ENCODE measurements at regions not wholly inside any gene's neighbourhood (a gene's known extent, or its start where the extent isn't known, plus 50 kb on each side); places are given as distances from the start of the nearest gene placed in this dataset.

DNA sequence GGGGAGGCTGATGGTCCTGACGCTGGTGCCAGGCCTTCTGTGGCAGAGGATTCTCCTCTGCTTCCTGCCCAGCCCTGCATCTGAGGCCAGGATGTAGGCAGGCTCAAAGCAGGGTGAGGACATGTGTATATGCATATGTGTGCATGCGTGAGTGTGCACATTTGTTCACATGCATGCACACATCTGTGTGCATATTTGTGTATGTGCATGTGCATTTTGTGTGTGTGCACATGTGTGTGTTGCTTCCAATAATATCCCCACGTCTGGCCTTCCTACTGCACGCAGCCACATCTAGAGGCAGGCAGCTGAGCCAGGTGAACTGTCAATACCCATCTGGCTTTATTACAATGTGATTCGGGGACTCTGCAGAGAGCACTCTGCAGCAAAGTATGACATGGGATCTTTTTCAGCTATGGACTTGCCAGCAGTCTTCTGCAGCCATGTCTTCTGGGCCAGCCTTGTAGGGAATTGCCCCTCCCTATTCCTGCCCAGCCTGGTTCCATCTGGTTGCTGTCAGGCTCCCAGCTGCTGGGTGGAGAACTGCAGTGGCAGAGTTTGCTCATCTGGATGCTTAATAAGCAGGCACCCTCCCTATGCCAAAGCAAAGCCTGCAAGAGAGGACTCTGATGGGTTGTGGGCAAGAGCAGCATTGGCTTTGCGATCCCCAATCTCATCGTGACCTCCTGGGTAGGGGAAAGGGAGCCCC lies 140.7 kb downstream of the PFKFB3 start:
- no peak for DNase-seq

DNA sequence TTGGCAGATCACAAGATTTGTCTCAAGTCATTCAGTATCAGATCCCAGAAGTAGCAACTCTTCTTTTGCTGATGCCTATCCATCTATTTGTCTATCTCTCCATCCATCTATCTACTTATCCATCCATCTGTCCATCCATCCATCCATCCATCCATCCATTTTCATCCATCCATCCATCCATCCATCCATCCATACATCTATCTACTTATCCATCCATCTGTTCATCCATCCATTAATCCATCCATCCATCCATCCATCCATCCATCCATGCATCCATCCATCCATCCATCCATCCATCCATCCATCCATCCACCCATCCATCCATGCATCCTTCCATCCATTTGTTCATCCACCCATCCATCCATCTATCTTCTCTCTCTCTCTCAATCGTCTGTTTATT lies 142.7 kb downstream of the PFKFB3 start:
- DNase-seq: no peak

DNA sequence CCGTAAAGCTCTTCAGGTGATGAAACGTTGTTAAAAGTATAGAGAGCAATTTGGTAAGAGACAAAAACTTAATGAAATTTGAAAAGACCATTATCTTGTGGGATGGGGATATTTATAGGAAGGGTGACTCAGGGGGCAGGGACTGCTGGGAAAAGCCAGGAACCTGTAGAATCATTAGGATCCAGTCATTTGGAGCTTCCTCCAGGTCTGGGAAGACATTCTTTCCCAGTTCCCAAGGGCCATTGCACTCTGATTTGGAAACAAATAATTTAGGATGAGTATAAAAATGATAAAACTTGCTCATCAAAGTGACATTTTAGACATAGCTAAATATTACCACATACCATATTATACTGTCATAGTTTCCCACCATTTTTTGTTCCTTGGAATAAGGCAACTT lies 143.9 kb downstream of the PFKFB3 start:
- no peak for DNase-seq

DNA sequence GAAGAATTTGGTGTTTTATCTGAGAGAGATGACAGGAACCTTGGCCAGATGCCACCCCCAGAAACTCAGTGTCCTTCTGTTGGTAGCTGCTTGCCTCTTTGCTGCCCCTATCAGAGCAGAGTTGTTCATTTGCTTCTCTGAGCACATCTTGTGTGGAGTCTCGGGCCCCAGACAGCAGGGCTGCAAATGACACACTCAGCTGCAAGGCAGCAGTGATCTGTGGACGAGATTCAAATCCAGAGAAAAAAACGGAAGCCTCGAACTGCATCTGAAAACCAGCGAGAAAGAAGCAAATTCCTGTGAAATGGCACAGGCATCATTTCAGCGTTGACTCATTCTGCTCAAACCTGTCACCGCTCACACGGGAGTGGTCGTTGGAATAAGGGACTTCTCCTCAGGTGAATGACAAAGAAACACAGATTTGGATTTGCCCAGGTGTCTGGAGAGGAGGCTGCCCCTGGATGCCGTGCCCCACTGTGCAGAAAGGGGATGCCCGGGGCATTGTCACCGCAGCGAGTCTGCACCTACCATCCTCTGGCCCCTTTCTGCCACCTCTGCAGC lies 144.7 kb downstream of the PFKFB3 start:
- DNase-seq: no peak

DNA sequence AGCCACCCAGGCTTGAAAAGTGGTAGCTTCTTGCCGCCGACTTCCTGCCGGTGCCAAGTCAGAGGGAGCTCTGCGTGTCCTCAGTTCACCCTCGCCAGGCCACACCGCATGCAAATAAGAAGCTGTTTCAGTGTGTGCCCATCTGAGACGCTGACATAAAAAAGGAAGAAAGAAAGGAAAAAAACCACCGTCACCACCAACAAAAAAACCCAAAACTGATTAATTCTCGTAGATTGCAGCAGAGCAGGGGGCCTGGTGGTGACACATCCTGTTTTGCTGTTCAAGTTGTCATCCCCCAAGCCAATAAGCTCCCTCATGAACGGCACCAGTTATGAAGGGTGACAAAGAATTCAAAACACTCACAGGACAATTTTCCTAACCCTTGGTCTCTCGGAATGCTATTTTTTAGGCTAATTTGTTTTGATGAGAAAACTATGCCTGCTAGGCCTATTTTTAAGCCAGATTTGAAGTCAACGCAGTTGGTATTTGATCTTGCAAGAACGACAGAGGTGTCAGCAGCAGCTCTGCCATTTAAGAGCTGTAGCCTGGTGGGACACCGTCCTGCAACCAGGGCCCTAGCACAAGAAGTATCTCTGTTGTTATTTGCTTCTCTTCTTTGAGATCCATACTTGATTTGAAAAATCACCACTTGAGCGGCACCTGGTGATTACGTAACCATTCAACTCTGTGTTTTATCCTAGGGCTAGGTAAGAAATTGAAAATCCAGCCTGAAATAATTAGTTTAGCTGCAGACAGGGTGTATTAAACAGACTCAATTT lies 145.6 kb downstream of the PFKFB3 start:
- peak in 1 of 3 experiments; percentile 42 for DNase-seq

DNA sequence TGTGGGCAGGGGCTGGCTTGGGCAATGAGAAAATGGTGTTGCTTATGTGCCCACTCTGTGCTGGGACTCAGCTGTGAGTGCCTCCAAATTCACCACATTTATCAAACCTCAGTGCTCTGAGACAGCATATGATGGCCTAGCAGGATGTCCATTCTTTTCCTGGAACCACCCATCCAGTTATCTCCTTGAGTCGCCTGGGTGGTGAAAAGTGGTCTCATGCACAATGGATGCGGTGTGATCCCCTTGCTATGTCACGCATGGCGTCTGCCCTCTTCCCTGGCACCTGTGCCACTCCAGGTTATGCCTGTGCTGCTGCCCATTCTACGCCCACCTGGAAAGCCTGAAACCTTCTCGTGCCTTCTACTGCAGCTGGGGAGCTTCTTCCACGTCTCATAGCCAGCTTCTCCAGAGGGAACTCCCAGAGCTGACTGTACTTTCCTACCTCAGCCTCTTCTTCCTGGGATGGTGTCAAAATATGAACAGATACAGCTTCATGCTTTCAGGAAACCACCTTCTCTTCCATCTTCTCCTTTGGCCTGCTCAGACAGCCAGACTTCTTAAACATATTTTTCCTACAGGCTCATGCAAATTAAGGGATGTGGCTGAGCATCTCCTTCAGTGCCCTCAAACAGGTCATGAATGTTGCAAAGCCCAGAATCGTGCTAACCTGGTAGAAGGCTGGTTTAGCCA lies 147.3 kb downstream of the PFKFB3 start:
- DNase-seq: no peak

DNA sequence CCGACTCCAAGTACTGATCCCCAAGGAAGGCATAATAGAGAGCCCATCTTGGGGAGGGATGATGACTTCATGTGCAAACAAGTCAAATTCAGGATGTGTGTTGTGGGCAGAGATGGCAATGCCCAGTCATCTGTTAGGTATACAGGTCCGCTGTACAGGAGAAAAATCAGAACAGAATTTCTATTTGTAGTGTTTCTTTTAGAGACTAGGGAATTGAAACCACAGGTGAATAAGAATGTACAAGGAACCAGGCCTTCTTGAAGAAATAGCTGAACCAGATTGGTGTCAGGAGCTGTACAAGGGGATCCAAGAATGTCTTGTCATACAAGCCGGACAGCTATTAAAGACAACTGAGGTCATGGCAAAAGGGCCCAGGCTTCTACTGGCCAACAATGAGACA lies 147.9 kb downstream of the PFKFB3 start:
- no peak for DNase-seq

DNA sequence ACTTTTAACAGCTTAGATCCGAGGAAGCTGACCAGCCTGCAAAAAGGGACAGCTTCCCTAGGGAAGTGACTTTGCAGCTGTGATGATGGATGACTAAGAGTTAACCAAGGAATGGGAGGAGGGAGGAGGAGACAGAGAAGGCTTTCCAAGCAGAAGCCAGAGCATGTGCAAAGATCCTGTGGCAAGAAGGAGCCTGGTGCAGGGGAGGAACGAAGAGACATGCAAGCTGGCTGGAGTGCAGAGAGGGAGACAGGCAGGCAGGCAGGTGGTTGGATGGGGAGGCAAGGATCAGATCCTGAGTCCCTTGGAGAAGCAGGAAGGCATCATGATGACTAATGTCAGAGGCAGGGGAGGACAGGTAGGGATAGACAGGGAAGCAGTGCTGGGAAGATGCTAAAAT lies 148.8 kb downstream of the PFKFB3 start:
- no peak for DNase-seq

DNA sequence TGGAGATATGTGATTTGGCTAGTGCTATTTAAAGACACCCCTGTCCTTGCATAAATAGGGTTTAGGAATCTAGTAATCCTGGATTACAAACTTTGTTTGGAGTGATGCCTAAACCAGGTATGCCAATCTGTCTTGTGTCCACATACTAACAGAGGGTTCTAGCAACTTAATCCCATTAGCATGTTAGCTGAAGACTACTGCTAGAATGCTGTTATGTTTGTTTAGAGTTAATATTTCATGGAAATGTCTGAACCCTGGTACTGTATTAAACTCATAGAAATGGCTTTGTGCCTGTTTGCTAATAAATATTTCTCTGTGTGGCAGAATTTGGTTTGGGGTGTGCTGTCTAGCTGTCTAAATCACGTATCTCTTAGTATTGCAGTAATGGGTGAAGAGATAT lies 150.8 kb downstream of the PFKFB3 start:
- no peak for DNase-seq

DNA sequence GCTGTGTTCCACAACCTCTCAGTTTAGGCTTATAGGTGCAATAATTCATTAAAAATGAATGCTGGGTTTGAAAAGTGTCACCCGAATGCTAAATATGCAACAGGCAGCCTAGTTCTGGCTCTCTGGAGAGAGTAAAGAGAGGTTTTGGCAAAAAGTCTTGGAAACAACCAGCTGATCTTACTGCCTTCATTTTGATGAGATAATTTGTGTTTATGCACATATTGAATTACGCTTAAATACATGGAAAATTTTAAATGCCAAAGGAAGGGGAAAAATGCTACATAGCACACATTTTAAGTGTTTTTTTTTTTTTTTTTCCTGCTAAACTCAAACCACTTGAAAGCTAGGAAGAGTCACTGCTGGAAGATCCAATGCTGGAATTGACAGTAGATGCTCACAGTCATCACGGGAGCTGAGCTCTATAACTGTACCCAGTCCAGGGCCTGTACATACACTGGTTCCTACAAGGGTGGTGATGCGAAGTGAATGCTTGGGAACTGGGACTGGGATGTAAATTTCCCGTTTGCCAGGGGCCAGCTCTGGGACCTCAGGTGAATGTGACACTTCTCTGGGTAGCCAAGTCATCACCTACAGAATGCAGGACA lies 151.5 kb downstream of the PFKFB3 start:
- no peak for DNase-seq

DNA sequence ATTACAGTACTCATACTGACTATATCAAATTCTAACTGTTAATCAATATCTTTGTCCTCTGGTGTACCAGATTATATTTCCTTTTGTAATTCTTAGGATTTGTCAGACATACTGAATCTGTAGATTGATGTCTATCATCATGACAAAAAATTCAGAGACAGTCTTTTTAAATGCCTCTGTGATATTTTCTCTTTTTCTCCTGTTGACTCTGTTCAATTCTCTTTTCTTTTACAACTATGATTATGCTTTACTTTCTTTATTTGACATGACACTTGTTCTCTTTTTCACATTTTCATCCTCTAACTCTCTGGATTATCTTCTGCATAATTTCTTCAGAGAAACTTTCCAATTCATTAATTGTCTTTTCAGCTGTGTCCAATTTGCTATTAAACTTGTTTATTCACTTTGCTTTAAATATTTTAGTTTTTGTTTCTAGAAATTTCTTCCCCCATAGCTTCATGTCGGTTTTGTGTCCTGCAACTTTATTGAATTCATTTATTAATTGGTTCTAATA lies 153.6 kb downstream of the PFKFB3 start:
- DNase-seq: no peak

DNA sequence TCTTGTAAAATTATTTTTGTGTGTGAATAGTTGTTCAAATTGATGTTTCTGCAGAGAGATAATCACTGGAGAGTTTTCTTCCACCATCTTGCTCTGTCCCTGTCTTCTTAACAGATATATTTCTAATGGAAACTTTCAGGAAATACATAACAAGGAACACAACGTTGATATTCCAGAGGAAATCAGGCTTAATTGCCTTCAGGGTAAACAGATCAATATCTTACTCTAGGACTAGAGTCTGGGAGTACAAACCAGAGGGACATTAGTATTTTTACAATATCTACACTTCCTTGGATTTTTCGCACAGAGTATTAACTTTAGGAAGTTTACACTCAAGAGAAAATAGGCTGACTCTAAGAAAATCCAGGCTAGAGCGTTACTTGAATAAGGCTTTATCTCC lies 159.1 kb downstream of the PFKFB3 start:
- DNase-seq: no peak

DNA sequence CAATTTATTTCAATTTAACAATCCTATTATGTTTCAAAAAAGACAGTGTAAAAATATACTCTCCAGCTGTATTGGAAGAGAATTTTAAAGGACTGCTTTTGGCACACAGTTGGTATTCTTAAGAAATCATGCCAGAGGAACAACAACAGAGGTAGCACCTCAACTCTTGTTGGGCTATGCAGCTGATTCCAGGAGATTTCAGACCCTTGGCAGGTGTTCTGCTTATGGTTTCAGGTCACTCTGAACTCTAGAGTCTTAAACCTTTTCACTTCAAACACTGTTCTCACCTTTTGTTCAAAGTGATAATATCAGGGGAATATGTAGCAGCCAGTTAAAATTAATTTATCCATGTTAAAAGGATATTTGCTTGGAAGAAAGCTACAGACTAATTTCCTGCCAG lies 160.1 kb downstream of the PFKFB3 start:
- no peak for DNase-seq

DNA sequence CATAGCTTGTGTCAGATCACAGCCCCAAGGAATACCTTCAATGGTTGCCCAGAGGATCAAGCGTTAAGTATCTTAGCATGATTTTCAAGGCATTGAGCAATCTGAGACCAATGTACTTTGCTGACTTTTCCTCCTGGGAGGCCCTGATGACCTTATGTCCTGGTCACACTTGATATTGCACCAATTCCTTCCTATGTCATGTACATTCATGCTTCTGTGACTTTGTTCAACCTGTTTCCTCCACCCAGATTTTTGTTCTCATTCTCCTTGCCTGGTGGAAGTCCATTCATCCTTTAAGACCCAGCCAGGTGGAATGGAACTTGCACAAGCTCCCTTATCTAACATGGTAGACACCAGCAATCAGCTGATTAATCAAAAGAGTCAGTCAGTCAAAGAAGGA lies 160.8 kb downstream of the PFKFB3 start:
- DNase-seq: no peak

DNA sequence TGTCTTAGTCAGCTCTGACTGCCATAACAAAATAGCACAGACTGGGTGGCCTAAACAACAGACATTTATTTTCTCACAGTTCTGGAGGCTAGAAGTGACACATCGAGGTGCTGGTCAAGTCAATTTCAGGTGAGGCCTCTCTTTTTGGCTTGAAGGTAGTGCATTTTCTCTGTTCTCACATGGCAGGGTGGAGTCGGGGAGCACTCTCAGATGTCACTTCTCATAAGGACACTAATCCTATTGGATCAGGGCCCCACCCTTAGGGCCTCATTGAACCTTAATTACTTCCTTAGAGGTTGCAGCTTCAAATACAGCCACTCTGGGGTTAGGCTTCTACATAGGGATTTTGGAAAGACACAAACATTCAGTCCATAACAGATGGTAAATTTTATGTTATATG lies 161.6 kb downstream of the PFKFB3 start:
- DNase-seq: no peak

DNA sequence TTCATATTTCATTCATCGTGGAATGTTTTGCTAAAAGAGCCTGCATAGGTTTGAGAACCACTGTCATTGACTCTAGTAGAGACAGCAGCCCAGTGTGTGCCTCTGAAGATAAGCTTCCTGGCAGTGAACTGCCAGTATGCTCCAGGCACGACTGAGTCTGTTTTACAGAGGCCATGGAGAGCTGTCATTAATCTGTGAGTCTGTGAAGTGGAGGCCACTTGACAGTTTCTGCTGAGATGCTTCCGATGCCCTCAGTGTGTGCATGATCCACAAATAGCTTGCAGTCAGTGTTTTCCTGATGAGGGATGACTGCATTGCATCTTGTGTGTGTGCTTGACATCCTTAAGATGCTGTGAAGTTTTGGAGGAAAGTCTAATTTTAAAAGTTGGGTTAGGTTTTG lies 162.2 kb downstream of the PFKFB3 start:
- peak in 1 of 3 experiments; percentile 4 for DNase-seq

DNA sequence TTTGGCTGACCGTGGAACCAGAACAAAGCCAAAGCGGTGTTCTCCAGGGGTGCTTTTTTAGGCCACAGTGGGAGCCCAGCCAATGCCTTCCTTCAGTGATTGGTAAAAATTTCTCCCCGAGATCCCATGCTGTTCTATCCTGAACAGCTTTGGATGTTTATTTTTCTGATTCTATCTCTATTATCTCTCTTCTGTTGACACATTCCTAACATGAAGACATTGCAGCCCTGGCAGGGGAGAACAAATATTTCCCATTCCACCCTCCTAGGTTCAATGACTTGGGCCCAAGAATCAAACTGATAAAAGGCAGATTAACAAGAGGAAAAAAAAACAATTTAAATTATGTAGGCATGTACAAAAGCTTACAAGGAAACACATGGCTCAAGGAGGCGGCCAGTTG lies 162.7 kb downstream of the PFKFB3 start:
- DNase-seq: no peak
